ENCODE measurements at regions not wholly inside any gene's neighbourhood (a gene's known extent, or its start where the extent isn't known, plus 50 kb on each side); places are given as distances from the start of the nearest gene placed in this dataset.

DNA sequence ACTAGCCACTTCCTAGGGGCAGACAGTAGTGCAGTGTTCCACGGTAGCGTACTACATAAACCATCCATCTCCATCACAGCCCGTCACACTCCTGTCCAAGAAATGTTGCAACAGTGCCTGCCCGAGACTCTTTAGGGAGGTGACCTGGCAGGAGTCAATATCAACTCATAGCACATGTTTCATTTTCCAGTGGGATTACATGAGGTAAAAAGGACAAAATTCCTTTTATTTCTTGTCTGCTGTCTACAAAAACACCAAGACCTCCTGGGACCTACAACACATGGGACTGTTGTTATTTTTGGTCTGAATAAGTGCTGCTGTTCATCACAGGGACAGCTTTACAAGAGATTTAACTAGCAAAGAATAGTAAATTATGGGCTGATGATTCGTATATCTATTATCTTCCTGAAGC, 99.9 kb downstream of the MPP7 start:
- TF ChIP-seq CTCF (IDR thresholded peaks at IDR 0.05; ENCODE audit: low read depth, low read length) = no peak
- Histone ChIP-seq H3K36me3 (no peaks in the 10 kb centered on the region), H3K4me3 (no peak overlapping the region), H3K9me3 (ENCODE audit: low read depth) (no peaks in the 10 kb centered on the region), H3K4me1 (ENCODE audit: low read depth) (peaks cover 6% of the 10 kb centered on the region), H3K27me3 (no peaks in the 10 kb centered on the region), H3K27ac (no peak overlapping the region)
- no peak for DNase-seq (ENCODE audit: low read depth in 1 of 2, low spot score in 1 of 2)

DNA sequence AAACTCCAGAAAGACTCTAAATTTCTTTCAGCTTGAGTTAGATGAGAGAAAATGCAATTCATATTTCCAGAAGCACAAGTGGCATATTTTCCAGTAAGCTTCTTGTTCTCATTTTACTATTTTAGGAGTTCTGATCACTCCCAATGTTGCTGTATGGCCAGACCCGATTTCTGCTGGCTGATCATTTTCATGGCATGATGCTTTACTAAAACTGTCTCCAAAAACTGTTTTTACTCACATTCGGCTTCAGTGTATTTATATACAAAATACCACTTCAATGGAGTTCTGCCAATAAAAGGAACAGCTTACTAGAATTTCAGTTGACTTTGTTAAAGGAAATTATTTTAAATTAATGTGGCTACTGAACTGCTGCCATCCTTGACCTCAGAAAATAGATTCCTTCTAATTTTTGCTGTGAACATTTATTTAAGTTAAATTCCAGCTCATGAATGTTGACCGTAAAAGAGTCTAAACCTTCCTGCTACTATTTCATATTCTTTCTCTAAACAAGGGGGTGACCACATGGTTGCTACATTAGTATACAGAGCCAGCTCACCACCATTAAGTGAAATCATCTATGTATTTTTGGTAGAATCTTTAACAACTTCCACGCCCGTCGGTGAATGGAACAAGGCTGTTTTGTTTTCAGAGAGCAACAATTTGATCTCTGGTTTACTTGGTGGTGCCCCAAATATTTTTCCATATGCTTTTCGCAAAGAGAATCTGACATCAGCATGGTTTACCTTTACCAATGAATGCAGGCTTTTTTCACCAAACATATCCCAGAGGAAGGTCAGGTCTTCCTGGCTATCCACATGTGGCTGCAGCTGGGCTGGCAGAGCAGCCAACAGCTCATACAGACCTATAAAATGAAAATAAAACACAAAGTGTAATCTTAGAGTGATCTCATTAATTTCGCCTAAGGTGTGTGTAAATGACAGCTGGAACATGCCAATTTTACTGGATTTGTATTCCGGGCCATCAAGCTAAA, 101.2 kb downstream of the MPP7 start:
- Histone ChIP-seq H3K27ac (no peak overlapping the region), H3K4me1 (ENCODE audit: low read depth) (peaks cover 6% of the 10 kb centered on the region), H3K9me3 (ENCODE audit: low read depth) (no peaks in the 10 kb centered on the region), H3K27me3 (no peaks in the 10 kb centered on the region), H3K4me3 (no peak overlapping the region), H3K36me3 (no peaks in the 10 kb centered on the region)
- no peak for TF ChIP-seq CTCF (IDR thresholded peaks at IDR 0.05; ENCODE audit: low read depth, low read length)
- DNase-seq (ENCODE audit: low read depth in 1 of 2, low spot score in 1 of 2) = no peak

- Histone ChIP-seq H3K27me3 (no peaks in the 10 kb centered on the region), H3K4me3 (no peak overlapping the region), H3K4me1 (ENCODE audit: low read depth) (peaks cover 6% of the 10 kb centered on the region), H3K27ac (no peak overlapping the region), H3K9me3 (ENCODE audit: low read depth) (no peaks in the 10 kb centered on the region), H3K36me3 (no peaks in the 10 kb centered on the region)
- DNase-seq (ENCODE audit: low read depth in 1 of 2, low spot score in 1 of 2) = no peak
- TF ChIP-seq CTCF (IDR thresholded peaks at IDR 0.05; ENCODE audit: low read depth, low read length) = no peak
These were observed 102.1 kb downstream of the MPP7 start for GRCh38 chr10:28200775-28201174.

DNA sequence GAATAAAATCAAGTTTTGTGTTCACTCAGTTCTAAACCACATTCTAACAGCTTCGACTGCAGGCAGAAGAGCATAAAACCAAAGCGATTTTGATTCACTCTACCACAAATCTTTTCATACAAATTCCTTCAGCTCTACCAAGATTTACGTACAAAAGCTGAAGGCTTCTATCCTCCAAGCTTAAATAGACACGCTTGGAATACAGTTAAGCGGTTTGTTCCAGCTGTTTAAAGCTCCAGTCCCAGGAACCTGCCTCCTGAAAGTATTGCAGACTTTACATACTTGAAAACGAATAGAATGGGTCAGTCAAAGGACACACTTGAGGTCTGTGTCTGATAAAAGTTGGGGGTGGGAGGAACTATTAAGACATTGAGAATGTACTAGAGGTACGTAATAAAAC, 102.9 kb downstream of the MPP7 start:
- H3K36me3 ChIP-seq = no peaks in the 10 kb centered on the region
- no peaks in the 10 kb centered on the region for H3K9me3 ChIP-seq (ENCODE audit: low read depth)
- no peaks in the 10 kb centered on the region for H3K27me3 ChIP-seq
- no peak overlapping the region for H3K27ac ChIP-seq
- no peak for DNase-seq (ENCODE audit: low read depth in 1 of 2, low spot score in 1 of 2)
- H3K4me3 ChIP-seq = no peak overlapping the region
- peaks cover 6% of the 10 kb centered on the region for H3K4me1 ChIP-seq (ENCODE audit: low read depth)
- no peak for TF ChIP-seq CTCF (IDR thresholded peaks at IDR 0.05; ENCODE audit: low read depth, low read length)

DNA sequence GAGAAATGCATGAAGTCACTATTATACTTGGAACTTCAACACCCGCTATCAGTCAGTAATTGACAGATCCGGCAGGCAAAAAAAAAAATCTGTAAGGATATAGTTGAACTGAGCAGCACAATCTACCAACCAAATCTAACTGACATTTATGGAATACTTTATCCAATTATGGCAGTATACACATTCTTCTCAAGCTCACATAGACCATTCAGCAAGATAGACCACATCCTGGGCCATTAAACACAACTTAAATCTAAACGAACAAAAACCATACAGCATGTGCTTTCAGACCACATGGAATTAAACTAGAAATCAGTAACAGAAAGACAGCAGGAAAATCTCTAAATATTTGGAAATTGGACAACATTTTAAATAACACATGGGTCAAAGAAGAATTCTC, 112.7 kb downstream of the MPP7 start:
- Histone ChIP-seq H3K9me3 (ENCODE audit: low read depth) (no peaks in the 10 kb centered on the region), H3K4me1 (ENCODE audit: low read depth) (no peaks in the 10 kb centered on the region), H3K27ac (no peak overlapping the region), H3K36me3 (no peaks in the 10 kb centered on the region), H3K27me3 (no peaks in the 10 kb centered on the region), H3K4me3 (no peak overlapping the region)
- TF ChIP-seq CTCF (IDR thresholded peaks at IDR 0.05; ENCODE audit: low read depth, low read length) = no peak
- DNase-seq (ENCODE audit: low read depth in 1 of 2, low spot score in 1 of 2) = no peak

All from cardiac muscle cell (in vitro differentiated cells and primary cell).